ENCODE measurements at regions not wholly inside any gene's neighbourhood (a gene's known extent, or its start where the extent isn't known, plus 50 kb on each side); places are given as distances from the start of the nearest gene placed in this dataset.

- 79 to 92% methylated on average over 1 of the region's 1 CpG for WGBS, 2 donors
Observed at GRCh38 chr2:217505303-217505702, 497.5 kb downstream of the TNS1 start.

GRCh38 chr2:217501887-217502286 lies 500.9 kb downstream of the TNS1 start:
- no peaks in the 10 kb centered on the region for H3K9me3 ChIP-seq (ENCODE audit: control insufficient read depth in 2 of 2, insufficient read depth in 1 of 2, low read depth in 1 of 2, low read length in 1 of 2)
- H3K4me3 ChIP-seq (ENCODE audit: low read depth in 1 of 2, low read length in 2 of 2), result no peak overlapping the region
- H3K36me3 ChIP-seq (ENCODE audit: control insufficient read depth in 2 of 2, insufficient read depth in 2 of 2, low read length in 1 of 2), result no peaks in the 10 kb centered on the region
- H3K4me1 ChIP-seq (ENCODE audit: control insufficient read depth in 2 of 2, insufficient read depth in 2 of 2, low read length in 1 of 2), result no peaks in the 10 kb centered on the region
- H3K27ac ChIP-seq (ENCODE audit: low read depth in 2 of 2, low read length in 1 of 2), result no peak overlapping the region
- 53 to 67% methylated on average over 2 of the region's 2 CpGs for WGBS, 2 donors
- no peaks in the 10 kb centered on the region for H3K27me3 ChIP-seq (ENCODE audit: control insufficient read depth in 1 of 2, insufficient read depth in 2 of 2, low read length in 2 of 2)

More at GRCh38 chr2:217505303-217505702, 497.5 kb downstream of the TNS1 start:
- H3K9me3 ChIP-seq (ENCODE audit: control insufficient read depth in 2 of 2, insufficient read depth in 1 of 2, low read depth in 1 of 2, low read length in 1 of 2), result no peaks in the 10 kb centered on the region
- no peaks in the 10 kb centered on the region for H3K36me3 ChIP-seq (ENCODE audit: control insufficient read depth in 2 of 2, insufficient read depth in 2 of 2, low read length in 1 of 2)
- H3K27me3 ChIP-seq (ENCODE audit: control insufficient read depth in 1 of 2, insufficient read depth in 2 of 2, low read length in 2 of 2), result no peaks in the 10 kb centered on the region
- H3K27ac ChIP-seq (ENCODE audit: low read depth in 2 of 2, low read length in 1 of 2), result no peak overlapping the region
- H3K4me1 ChIP-seq (ENCODE audit: control insufficient read depth in 2 of 2, insufficient read depth in 2 of 2, low read length in 1 of 2), result no peaks in the 10 kb centered on the region
- H3K4me3 ChIP-seq (ENCODE audit: low read depth in 1 of 2, low read length in 2 of 2), result no peak overlapping the region

- no peaks in the 10 kb centered on the region for H3K9me3 ChIP-seq (ENCODE audit: control insufficient read depth in 2 of 2, insufficient read depth in 1 of 2, low read depth in 1 of 2, low read length in 1 of 2)
- no peaks in the 10 kb centered on the region for H3K36me3 ChIP-seq (ENCODE audit: control insufficient read depth in 2 of 2, insufficient read depth in 2 of 2, low read length in 1 of 2)
- 70 to 74% methylated on average over 3 of the region's 3 CpGs for WGBS, 2 donors
- no peaks in the 10 kb centered on the region for H3K27me3 ChIP-seq (ENCODE audit: control insufficient read depth in 1 of 2, insufficient read depth in 2 of 2, low read length in 2 of 2)
- no peaks in the 10 kb centered on the region for H3K4me1 ChIP-seq (ENCODE audit: control insufficient read depth in 2 of 2, insufficient read depth in 2 of 2, low read length in 1 of 2)
- H3K4me3 ChIP-seq (ENCODE audit: low read depth in 1 of 2, low read length in 2 of 2), result no peak overlapping the region
- H3K27ac ChIP-seq (ENCODE audit: low read depth in 2 of 2, low read length in 1 of 2), result no peak overlapping the region
Observed at GRCh38 chr2:217497843-217498377, 504.9 kb downstream of the TNS1 start.

GRCh38 chr2:217494557-217494956 lies 508.2 kb downstream of the TNS1 start:
- Histone ChIP-seq H3K36me3 (ENCODE audit: control insufficient read depth in 2 of 2, insufficient read depth in 2 of 2, low read length in 1 of 2) (no peaks in the 10 kb centered on the region), H3K27ac (ENCODE audit: low read depth in 2 of 2, low read length in 1 of 2) (no peak overlapping the region), H3K4me1 (ENCODE audit: control insufficient read depth in 2 of 2, insufficient read depth in 2 of 2, low read length in 1 of 2) (no peaks in the 10 kb centered on the region), H3K9me3 (ENCODE audit: control insufficient read depth in 2 of 2, insufficient read depth in 1 of 2, low read depth in 1 of 2, low read length in 1 of 2) (no peaks in the 10 kb centered on the region), H3K4me3 (ENCODE audit: low read depth in 1 of 2, low read length in 2 of 2) (no peak overlapping the region), H3K27me3 (ENCODE audit: control insufficient read depth in 1 of 2, insufficient read depth in 2 of 2, low read length in 2 of 2) (no peaks in the 10 kb centered on the region)
- 83 to 88% methylated on average over 4 of the region's 4 CpGs for WGBS, 2 donors

DNA sequence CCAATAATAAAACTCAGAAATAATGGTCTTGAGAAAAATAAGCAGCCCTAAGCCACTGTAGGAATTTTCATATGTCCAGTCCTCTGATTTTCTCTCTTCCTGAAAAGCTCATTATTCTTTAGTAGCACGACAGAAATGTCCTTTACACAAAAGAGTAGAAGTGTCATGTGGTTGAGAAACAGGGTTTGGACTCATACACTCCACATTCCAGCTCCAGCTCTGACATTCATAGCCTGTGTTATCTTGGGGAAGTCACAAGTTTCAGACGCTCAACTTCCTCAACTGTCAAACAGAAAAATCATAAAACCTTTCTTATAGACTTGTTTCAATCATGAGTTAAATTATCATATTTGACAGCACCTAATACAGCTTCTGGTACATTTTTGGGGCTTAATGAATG lies 511.5 kb downstream of the TNS1 start:
- Histone ChIP-seq H3K36me3 (ENCODE audit: control insufficient read depth in 2 of 2, insufficient read depth in 2 of 2, low read length in 1 of 2) (no peaks in the 10 kb centered on the region), H3K27me3 (ENCODE audit: control insufficient read depth in 1 of 2, insufficient read depth in 2 of 2, low read length in 2 of 2) (no peaks in the 10 kb centered on the region), H3K27ac (ENCODE audit: low read depth in 2 of 2, low read length in 1 of 2) (no peak overlapping the region), H3K4me3 (ENCODE audit: low read depth in 1 of 2, low read length in 2 of 2) (no peak overlapping the region), H3K9me3 (ENCODE audit: control insufficient read depth in 2 of 2, insufficient read depth in 1 of 2, low read depth in 1 of 2, low read length in 1 of 2) (no peaks in the 10 kb centered on the region), H3K4me1 (ENCODE audit: control insufficient read depth in 2 of 2, insufficient read depth in 2 of 2, low read length in 1 of 2) (no peaks in the 10 kb centered on the region)
- whole genome bisulfite sequencing, 2 donors, result 59 to 69% methylated on average over 2 of the region's 2 CpGs

- H3K4me1 ChIP-seq (ENCODE audit: control insufficient read depth in 2 of 2, insufficient read depth in 2 of 2, low read length in 1 of 2), result no peaks in the 10 kb centered on the region
- no peak overlapping the region for H3K27ac ChIP-seq (ENCODE audit: low read depth in 2 of 2, low read length in 1 of 2)
- H3K4me3 ChIP-seq (ENCODE audit: low read depth in 1 of 2, low read length in 2 of 2), result no peak overlapping the region
- no peaks in the 10 kb centered on the region for H3K36me3 ChIP-seq (ENCODE audit: control insufficient read depth in 2 of 2, insufficient read depth in 2 of 2, low read length in 1 of 2)
- H3K27me3 ChIP-seq (ENCODE audit: control insufficient read depth in 1 of 2, insufficient read depth in 2 of 2, low read length in 2 of 2), result no peaks in the 10 kb centered on the region
- 73% methylated on average over 25 of the region's 25 CpGs for WGBS, 2 donors
- H3K9me3 ChIP-seq (ENCODE audit: control insufficient read depth in 2 of 2, insufficient read depth in 1 of 2, low read depth in 1 of 2, low read length in 1 of 2), result no peaks in the 10 kb centered on the region
Observed at GRCh38 chr2:217489145-217489960, 513.4 kb downstream of the TNS1 start.

- Histone ChIP-seq H3K4me3 (ENCODE audit: low read depth in 1 of 2, low read length in 2 of 2) (no peak overlapping the region), H3K9me3 (ENCODE audit: control insufficient read depth in 2 of 2, insufficient read depth in 1 of 2, low read depth in 1 of 2, low read length in 1 of 2) (no peaks in the 10 kb centered on the region), H3K4me1 (ENCODE audit: control insufficient read depth in 2 of 2, insufficient read depth in 2 of 2, low read length in 1 of 2) (no peaks in the 10 kb centered on the region), H3K36me3 (ENCODE audit: control insufficient read depth in 2 of 2, insufficient read depth in 2 of 2, low read length in 1 of 2) (no peaks in the 10 kb centered on the region), H3K27me3 (ENCODE audit: control insufficient read depth in 1 of 2, insufficient read depth in 2 of 2, low read length in 2 of 2) (no peaks in the 10 kb centered on the region), H3K27ac (ENCODE audit: low read depth in 2 of 2, low read length in 1 of 2) (no peak overlapping the region)
- WGBS, 2 donors, result 77 to 79% methylated on average over 1 of the region's 1 CpG
Observed at GRCh38 chr2:217484046-217484445, 518.7 kb downstream of the TNS1 start.

- Histone ChIP-seq H3K27ac (ENCODE audit: low read depth in 2 of 2, low read length in 1 of 2) (no peak overlapping the region), H3K27me3 (ENCODE audit: control insufficient read depth in 1 of 2, insufficient read depth in 2 of 2, low read length in 2 of 2) (no peaks in the 10 kb centered on the region), H3K9me3 (ENCODE audit: control insufficient read depth in 2 of 2, insufficient read depth in 1 of 2, low read depth in 1 of 2, low read length in 1 of 2) (no peaks in the 10 kb centered on the region), H3K4me3 (ENCODE audit: low read depth in 1 of 2, low read length in 2 of 2) (no peak overlapping the region), H3K4me1 (ENCODE audit: control insufficient read depth in 2 of 2, insufficient read depth in 2 of 2, low read length in 1 of 2) (no peaks in the 10 kb centered on the region), H3K36me3 (ENCODE audit: control insufficient read depth in 2 of 2, insufficient read depth in 2 of 2, low read length in 1 of 2) (no peaks in the 10 kb centered on the region)
- 63 to 73% methylated on average over 1 of the region's 1 CpG for WGBS, 2 donors
Observed at GRCh38 chr2:217482056-217482710, 520.6 kb downstream of the TNS1 start.

DNA sequence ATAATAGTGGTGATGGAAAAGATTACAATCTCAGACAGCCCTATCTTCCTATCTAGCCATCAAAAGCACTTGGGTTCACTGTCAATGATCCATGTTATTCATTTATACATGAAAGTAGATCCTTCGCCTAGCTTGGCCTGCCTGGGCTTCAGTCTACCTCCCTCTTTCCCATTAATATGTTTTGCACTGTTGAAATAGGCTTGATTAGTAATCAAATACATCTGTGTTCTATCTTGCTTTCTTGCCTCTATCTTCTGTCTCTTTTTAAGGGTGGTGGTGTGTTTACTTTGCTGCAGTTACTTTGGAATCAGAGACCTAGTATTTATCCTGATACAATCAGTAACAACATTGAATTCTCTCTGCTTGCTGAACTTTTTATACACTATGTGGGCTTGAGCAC lies 521.2 kb downstream of the TNS1 start:
- no peaks in the 10 kb centered on the region for H3K4me1 ChIP-seq (ENCODE audit: control insufficient read depth in 2 of 2, insufficient read depth in 2 of 2, low read length in 1 of 2)
- no peaks in the 10 kb centered on the region for H3K9me3 ChIP-seq (ENCODE audit: control insufficient read depth in 2 of 2, insufficient read depth in 1 of 2, low read depth in 1 of 2, low read length in 1 of 2)
- WGBS, 2 donors, result 96% methylated on average over 1 of the region's 1 CpG
- H3K27ac ChIP-seq (ENCODE audit: low read depth in 2 of 2, low read length in 1 of 2), result no peak overlapping the region
- H3K36me3 ChIP-seq (ENCODE audit: control insufficient read depth in 2 of 2, insufficient read depth in 2 of 2, low read length in 1 of 2), result no peaks in the 10 kb centered on the region
- no peak overlapping the region for H3K4me3 ChIP-seq (ENCODE audit: low read depth in 1 of 2, low read length in 2 of 2)
- no peaks in the 10 kb centered on the region for H3K27me3 ChIP-seq (ENCODE audit: control insufficient read depth in 1 of 2, insufficient read depth in 2 of 2, low read length in 2 of 2)
